ENCODE measurements at regions not wholly inside any gene's neighbourhood (a gene's known extent, or its start where the extent isn't known, plus 50 kb on each side); places are given as distances from the start of the nearest gene placed in this dataset.

- no peaks in the 10 kb centered on the region for H3K27me3 ChIP-seq (ENCODE audit: insufficient read depth, low read length)
- no peaks in the 10 kb centered on the region for H3K9me3 ChIP-seq (ENCODE audit: low read depth, low read length)
- no peak overlapping the region for H3K4me3 ChIP-seq (ENCODE audit: low read length)
Measured at GRCh38 chr1:187454010-187454409, 625.3 kb downstream of the PLA2G4A start.

GRCh38 chr1:187456446-187456845, 627.7 kb downstream of the PLA2G4A start:
- Histone ChIP-seq H3K9me3 (ENCODE audit: low read depth, low read length) (no peaks in the 10 kb centered on the region), H3K4me1 (ENCODE audit: insufficient read depth, low read length) (no peaks in the 10 kb centered on the region), H3K27me3 (ENCODE audit: insufficient read depth, low read length) (no peaks in the 10 kb centered on the region), H3K4me3 (ENCODE audit: low read length) (no peak overlapping the region)

More at GRCh38 chr1:187454010-187454409, 625.3 kb downstream of the PLA2G4A start:
- no peaks in the 10 kb centered on the region for H3K4me1 ChIP-seq (ENCODE audit: insufficient read depth, low read length)

- H3K9me3 ChIP-seq (ENCODE audit: low read depth, low read length) = peaks cover 9% of the 10 kb centered on the region
- no peaks in the 10 kb centered on the region for H3K4me1 ChIP-seq (ENCODE audit: insufficient read depth, low read length)
- no peaks in the 10 kb centered on the region for H3K27me3 ChIP-seq (ENCODE audit: insufficient read depth, low read length)
- no peak overlapping the region for H3K4me3 ChIP-seq (ENCODE audit: low read length)
Measured at GRCh38 chr1:187460093-187460492, 631.3 kb downstream of the PLA2G4A start.

GRCh38 chr1:187464320-187464719, 635.6 kb downstream of the PLA2G4A start:
- Histone ChIP-seq H3K9me3 (ENCODE audit: low read depth, low read length) (peaks cover 12% of the 10 kb centered on the region), H3K4me1 (ENCODE audit: insufficient read depth, low read length) (no peaks in the 10 kb centered on the region), H3K4me3 (ENCODE audit: low read length) (no peak overlapping the region), H3K27me3 (ENCODE audit: insufficient read depth, low read length) (no peaks in the 10 kb centered on the region)

GRCh38 chr1:187465441-187465840, 636.7 kb downstream of the PLA2G4A start:
- Histone ChIP-seq H3K4me1 (ENCODE audit: insufficient read depth, low read length) (no peaks in the 10 kb centered on the region), H3K9me3 (ENCODE audit: low read depth, low read length) (peaks cover 12% of the 10 kb centered on the region), H3K4me3 (ENCODE audit: low read length) (no peak overlapping the region), H3K27me3 (ENCODE audit: insufficient read depth, low read length) (no peaks in the 10 kb centered on the region)

GRCh38 chr1:187469836-187470235, 641.1 kb downstream of the PLA2G4A start:
- no peaks in the 10 kb centered on the region for H3K4me1 ChIP-seq (ENCODE audit: insufficient read depth, low read length)
- peaks cover 5% of the 10 kb centered on the region for H3K9me3 ChIP-seq (ENCODE audit: low read depth, low read length)
- no peaks in the 10 kb centered on the region for H3K27me3 ChIP-seq (ENCODE audit: insufficient read depth, low read length)
- H3K4me3 ChIP-seq (ENCODE audit: low read length) = no peak overlapping the region

- Histone ChIP-seq H3K9me3 (ENCODE audit: low read depth, low read length) (no peaks in the 10 kb centered on the region), H3K4me3 (ENCODE audit: low read length) (no peak overlapping the region), H3K27me3 (ENCODE audit: insufficient read depth, low read length) (no peaks in the 10 kb centered on the region), H3K4me1 (ENCODE audit: insufficient read depth, low read length) (no peaks in the 10 kb centered on the region)
Measured at GRCh38 chr1:187471555-187471954, 642.8 kb downstream of the PLA2G4A start.

GRCh38 chr1:187474336-187474735, 645.6 kb downstream of the PLA2G4A start:
- Histone ChIP-seq H3K4me3 (ENCODE audit: low read length) (no peak overlapping the region), H3K9me3 (ENCODE audit: low read depth, low read length) (no peaks in the 10 kb centered on the region), H3K4me1 (ENCODE audit: insufficient read depth, low read length) (no peaks in the 10 kb centered on the region), H3K27me3 (ENCODE audit: insufficient read depth, low read length) (no peaks in the 10 kb centered on the region)

GRCh38 chr1:187476671-187477070, 647.9 kb downstream of the PLA2G4A start:
- no peaks in the 10 kb centered on the region for H3K9me3 ChIP-seq (ENCODE audit: low read depth, low read length)
- H3K27me3 ChIP-seq (ENCODE audit: insufficient read depth, low read length) = no peaks in the 10 kb centered on the region
- H3K4me3 ChIP-seq (ENCODE audit: low read length) = no peak overlapping the region
- no peaks in the 10 kb centered on the region for H3K4me1 ChIP-seq (ENCODE audit: insufficient read depth, low read length)

GRCh38 chr1:187477103-187477502, 648.4 kb downstream of the PLA2G4A start:
- Histone ChIP-seq H3K9me3 (ENCODE audit: low read depth, low read length) (no peaks in the 10 kb centered on the region), H3K27me3 (ENCODE audit: insufficient read depth, low read length) (no peaks in the 10 kb centered on the region), H3K4me3 (ENCODE audit: low read length) (no peak overlapping the region), H3K4me1 (ENCODE audit: insufficient read depth, low read length) (no peaks in the 10 kb centered on the region)

GRCh38 chr1:187477535-187477934, 648.8 kb downstream of the PLA2G4A start:
- no peaks in the 10 kb centered on the region for H3K4me1 ChIP-seq (ENCODE audit: insufficient read depth, low read length)
- no peaks in the 10 kb centered on the region for H3K27me3 ChIP-seq (ENCODE audit: insufficient read depth, low read length)
- H3K4me3 ChIP-seq (ENCODE audit: low read length) = no peak overlapping the region
- H3K9me3 ChIP-seq (ENCODE audit: low read depth, low read length) = no peaks in the 10 kb centered on the region

- no peaks in the 10 kb centered on the region for H3K27me3 ChIP-seq (ENCODE audit: insufficient read depth, low read length)
- H3K4me3 ChIP-seq (ENCODE audit: low read length) = no peak overlapping the region
- H3K9me3 ChIP-seq (ENCODE audit: low read depth, low read length) = no peaks in the 10 kb centered on the region
- no peaks in the 10 kb centered on the region for H3K4me1 ChIP-seq (ENCODE audit: insufficient read depth, low read length)
Measured at GRCh38 chr1:187481581-187482148, 652.9 kb downstream of the PLA2G4A start.

GRCh38 chr1:187490266-187490665, 661.5 kb downstream of the PLA2G4A start:
- Histone ChIP-seq H3K27me3 (ENCODE audit: insufficient read depth, low read length) (no peaks in the 10 kb centered on the region), H3K4me3 (ENCODE audit: low read length) (no peak overlapping the region), H3K4me1 (ENCODE audit: insufficient read depth, low read length) (no peaks in the 10 kb centered on the region), H3K9me3 (ENCODE audit: low read depth, low read length) (no peaks in the 10 kb centered on the region)

GRCh38 chr1:187491082-187491720, 662.5 kb downstream of the PLA2G4A start:
- Histone ChIP-seq H3K4me1 (ENCODE audit: insufficient read depth, low read length) (no peaks in the 10 kb centered on the region), H3K4me3 (ENCODE audit: low read length) (no peak overlapping the region), H3K9me3 (ENCODE audit: low read depth, low read length) (no peaks in the 10 kb centered on the region), H3K27me3 (ENCODE audit: insufficient read depth, low read length) (no peaks in the 10 kb centered on the region)

- Histone ChIP-seq H3K4me1 (ENCODE audit: insufficient read depth, low read length) (no peaks in the 10 kb centered on the region), H3K4me3 (ENCODE audit: low read length) (no peak overlapping the region), H3K27me3 (ENCODE audit: insufficient read depth, low read length) (no peaks in the 10 kb centered on the region), H3K9me3 (ENCODE audit: low read depth, low read length) (no peaks in the 10 kb centered on the region)
Measured at GRCh38 chr1:187498028-187498427, 669.3 kb downstream of the PLA2G4A start.

GRCh38 chr1:187504779-187505178, 676.0 kb downstream of the PLA2G4A start:
- H3K9me3 ChIP-seq (ENCODE audit: low read depth, low read length) = no peaks in the 10 kb centered on the region
- H3K27me3 ChIP-seq (ENCODE audit: insufficient read depth, low read length) = no peaks in the 10 kb centered on the region
- no peaks in the 10 kb centered on the region for H3K4me1 ChIP-seq (ENCODE audit: insufficient read depth, low read length)
- H3K4me3 ChIP-seq (ENCODE audit: low read length) = no peak overlapping the region
